Inferior parietal cortex (tissue), 1 donor: ENCODE measurements at regions not wholly inside any gene's neighbourhood (a gene's known extent, or its start where the extent isn't known, plus 50 kb on each side); places are given as distances from the start of the nearest gene placed in this dataset.
A peak's percentile ranks its signal among the peaks of the same experiment; 100 is the strongest.

Experiments used
- DNase-seq: peaks from one replicate; pipeline ENCODE4 v3.0.0-alpha.2; 2016; ENCODE audit errors: extremely low spot score

GRCh38 chr1:58862728-58863385, 79.0 kb upstream of the JUN start:
- peak; percentile 62 for DNase-seq

DNA sequence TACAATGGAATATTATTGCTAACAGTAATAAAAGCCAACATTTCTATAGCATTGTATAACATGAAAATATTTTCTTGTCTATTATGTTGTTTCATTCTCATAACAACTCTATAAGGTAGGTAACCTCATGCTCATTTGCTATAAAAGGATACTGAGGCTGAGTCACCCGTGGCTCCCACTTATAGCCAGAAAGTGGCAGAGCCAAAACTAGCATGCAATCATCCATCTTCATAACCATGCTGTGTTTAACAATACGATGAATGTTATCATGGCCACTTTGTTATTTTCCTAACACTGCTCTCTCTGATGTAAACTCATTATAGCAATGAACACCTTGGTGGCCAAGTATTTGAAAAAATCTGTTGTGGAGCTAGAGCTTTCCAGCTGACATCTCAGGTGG, 80.8 kb upstream of the JUN start:
- DNase-seq = no peak

DNA sequence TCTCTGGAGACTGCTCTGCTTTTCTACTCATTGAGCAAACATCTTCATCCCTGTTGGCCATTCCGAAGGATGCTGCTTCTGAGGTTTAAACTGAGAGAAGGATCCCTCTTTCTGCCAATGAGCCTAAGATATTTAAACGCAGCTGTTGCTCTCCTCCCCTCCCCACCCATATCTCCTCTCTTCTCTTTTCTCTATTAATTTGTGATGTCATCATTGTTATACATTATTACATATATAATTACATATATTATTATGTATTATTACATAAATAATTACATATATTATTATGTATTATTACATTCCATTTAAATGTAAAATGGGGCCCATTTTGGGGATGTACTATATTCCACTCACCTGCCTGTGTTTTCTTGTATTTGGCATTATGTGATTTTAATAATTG, 82.7 kb upstream of the JUN start:
- no peak for DNase-seq

DNA sequence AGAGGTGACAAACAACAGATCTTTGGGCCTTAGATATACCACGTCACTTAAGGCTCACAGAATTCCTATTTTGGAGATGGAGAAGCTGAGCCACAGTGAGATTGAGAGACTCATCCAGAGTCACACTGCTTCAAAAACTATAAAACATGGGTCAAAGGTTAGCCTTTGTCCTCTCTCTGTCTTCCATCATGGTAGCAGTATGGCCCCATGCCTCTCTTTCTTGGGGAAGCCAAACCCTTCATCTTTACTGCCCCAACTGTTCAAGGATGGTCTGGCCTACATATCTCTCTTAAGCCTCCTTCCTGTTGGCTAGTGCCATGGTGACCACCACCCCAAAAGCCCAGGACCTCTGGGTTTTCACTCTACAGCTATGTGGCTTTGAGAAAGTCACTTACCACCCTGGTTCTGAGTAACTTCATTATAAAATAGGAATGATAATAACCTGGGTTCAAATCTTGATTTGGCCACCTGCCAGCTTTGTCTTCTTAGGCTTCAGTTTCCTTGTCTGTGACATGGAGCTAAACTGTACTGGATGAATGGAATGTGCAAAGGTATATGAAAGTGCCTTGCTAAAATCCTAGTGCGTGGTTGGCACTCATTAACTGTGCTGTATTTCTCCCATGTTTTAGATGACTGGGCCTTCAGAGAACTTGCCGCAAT, 85.9 kb upstream of the JUN start:
- DNase-seq = no peak

DNA sequence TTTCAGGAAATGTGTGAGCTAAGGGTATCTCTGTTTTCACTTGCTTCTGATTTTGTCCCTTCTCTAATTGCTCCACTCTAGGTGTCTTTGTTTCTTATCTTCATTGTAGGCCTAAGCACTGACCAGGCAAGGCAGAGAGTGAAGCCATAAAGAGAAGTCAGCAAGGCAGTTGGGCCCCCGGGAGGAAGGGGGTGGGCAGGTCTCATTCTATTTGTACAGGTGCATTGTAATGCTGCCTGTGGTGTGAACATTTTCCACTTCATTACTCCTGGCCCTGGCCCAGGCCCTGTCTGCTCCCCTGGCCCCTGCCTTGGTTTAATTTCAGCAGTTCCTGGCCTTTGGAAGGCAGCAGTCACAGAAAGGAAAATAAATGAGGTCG, 86.4 kb upstream of the JUN start:
- no peak for DNase-seq

DNA sequence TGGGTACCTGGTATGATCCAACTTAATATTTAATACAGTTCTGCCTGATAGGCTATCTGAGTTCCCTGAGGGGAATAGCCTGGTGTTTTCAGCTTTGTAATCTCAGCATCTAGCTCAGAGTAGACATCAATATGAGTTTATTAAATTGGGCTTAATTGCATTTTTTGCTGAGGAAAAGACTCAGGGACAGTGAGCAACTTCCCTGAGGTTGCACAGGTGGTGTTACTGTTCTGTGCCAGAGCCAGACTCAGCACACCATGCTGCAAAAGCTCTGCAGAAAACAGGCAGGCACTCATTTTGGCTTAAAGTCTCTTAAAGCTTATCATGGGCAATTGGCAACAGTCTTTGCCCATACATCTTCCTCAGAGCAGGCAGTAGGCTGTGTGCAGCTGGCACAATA, 90.5 kb upstream of the JUN start:
- no peak for DNase-seq

- DNase-seq = peak; percentile 65
Observed at GRCh38 chr1:58874757-58875755, 91.2 kb upstream of the JUN start.

- no peak for DNase-seq
Observed at GRCh38 chr1:58879464-58879863, 95.6 kb upstream of the JUN start.

DNA sequence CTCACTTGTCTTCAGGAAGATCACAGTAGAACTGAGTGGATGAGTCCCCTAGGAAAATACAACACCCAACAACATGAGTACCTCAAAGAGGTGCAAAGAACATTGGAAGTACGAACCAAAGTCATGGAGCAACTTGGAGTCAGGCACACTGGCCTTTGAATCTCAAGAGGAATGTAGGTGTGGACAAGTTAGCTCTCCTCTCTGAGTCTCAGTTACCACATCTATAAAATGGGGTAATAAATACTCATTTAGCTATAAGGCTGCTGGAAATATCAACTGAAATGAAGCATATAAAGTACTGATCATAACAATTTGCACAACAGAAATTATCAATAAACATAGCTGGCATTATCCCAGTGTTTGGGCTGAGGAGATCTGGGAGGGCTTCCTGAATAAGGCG, 96.7 kb upstream of the JUN start:
- no peak for DNase-seq

DNA sequence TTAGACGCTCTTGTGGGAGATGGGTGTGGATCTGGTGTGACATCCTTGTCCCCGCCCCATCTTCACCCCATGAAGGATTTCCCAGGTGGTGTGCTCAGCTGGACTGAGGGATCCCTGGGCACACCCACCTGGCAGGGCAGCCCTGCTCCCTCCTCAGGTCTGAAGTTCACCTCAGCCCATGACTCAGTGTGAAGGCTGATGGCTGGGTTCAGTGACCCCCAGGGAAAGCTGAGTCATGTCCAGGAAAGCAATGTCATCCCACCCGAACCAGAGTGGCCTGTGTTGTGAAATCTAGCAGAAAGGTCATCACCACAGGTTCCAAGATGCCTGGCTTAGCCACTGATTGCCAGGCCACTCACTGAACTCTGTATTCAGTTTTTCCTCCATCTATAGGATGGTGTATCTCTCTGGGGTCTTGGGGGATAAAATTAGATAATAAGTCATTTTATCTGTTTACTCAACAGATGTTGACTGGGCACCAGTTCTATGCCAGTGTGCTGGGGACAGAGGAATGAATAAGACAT, 97.7 kb upstream of the JUN start:
- no peak for DNase-seq

DNA sequence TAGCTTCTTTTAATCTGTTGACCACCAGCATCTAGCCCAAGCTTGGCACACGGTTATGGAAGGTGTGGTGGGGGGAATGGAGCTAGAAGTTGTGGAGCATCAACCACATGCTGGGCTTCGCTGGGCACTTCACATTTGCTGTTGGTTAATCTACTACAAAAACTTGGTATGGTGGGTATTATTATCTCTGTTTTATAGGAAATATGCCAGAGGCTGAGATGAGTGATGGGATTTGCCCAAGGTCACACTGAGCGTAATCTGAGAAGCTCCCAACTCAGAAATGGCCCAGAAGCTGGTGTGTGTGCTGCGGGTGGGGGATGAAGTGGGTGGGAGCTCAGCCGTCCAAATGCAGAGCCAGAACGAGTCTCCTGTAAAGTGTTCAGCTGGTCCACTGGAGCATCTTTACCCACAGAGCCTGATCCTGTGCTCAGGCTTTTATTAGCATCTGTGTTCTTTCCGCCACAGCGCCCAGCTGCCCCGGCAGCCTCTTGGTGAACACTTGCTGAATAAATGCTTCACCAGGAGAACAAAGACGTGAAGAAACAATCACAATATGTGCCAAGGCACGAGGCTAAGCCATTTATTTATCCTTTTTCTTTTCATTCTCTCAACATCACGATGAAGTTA, 98.6 kb upstream of the JUN start:
- no peak for DNase-seq

DNA sequence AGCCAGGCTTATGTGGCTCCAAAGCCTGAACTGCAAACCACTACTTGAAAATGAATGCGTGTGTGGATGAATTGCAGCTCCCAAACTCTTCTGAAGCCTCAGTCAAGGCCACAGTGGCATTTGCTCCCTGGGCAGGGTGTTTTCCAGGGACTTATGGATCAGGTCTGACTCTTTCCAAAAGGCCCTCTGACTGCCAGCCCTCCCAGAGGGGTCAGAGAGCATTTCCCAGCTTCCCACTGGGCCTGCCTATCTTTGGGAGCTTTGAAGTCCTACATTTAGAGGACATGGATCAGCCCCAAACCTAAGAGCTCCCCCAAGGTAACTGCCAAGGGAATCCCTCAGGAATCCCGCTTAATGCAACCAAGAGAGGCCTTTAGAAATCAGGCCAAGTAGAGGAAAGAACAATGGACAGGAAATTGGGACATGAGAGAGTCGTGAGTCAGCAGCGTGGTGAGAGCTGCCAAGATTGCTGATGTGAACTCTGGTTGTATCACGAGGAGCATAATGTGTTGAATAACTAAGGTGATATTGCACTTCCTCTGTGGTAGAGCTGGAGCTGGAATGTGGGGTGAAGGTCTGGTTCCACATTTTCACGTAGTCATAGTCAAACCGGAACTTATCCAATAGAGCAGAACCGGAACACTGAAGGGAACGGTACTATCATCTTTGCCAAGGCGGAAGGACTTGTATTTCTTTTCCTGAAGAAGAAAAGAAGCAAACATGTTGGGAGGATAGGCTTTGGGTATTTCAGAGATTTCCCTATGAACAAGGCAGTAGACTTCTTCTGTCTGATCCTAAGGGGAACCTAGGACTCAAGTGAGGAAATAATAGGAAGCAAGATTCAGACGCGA, 99.4 kb upstream of the JUN start:
- DNase-seq = peak; percentile 62

DNA sequence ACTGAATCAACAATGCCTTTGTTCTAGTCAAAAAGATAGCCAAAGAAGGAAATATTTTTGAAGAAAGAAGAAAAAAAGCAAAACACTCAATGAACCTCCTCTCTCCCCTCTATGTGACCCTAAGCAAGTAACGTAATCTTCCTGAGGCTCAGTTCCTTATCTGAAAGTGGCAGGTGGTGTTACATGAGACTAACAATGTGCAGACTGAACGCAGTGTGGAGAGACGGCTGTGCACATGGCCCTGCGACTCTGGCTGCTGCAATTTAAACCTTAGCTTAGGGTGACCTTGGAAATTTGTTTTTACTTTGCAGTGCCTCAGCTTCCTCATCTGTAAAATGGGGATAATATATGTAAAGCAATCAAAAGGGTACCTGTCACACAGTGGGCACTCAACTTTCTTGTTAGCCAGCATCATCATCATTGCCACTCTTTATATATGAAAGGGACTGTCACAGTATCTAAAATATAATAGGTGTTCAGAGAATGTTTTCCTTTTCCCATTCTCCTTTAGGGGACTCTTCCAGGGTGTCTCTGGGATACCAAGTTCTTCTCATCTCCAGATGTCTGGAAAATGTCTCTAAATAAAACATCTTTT, 100.1 kb upstream of the JUN start:
- DNase-seq = no peak

DNA sequence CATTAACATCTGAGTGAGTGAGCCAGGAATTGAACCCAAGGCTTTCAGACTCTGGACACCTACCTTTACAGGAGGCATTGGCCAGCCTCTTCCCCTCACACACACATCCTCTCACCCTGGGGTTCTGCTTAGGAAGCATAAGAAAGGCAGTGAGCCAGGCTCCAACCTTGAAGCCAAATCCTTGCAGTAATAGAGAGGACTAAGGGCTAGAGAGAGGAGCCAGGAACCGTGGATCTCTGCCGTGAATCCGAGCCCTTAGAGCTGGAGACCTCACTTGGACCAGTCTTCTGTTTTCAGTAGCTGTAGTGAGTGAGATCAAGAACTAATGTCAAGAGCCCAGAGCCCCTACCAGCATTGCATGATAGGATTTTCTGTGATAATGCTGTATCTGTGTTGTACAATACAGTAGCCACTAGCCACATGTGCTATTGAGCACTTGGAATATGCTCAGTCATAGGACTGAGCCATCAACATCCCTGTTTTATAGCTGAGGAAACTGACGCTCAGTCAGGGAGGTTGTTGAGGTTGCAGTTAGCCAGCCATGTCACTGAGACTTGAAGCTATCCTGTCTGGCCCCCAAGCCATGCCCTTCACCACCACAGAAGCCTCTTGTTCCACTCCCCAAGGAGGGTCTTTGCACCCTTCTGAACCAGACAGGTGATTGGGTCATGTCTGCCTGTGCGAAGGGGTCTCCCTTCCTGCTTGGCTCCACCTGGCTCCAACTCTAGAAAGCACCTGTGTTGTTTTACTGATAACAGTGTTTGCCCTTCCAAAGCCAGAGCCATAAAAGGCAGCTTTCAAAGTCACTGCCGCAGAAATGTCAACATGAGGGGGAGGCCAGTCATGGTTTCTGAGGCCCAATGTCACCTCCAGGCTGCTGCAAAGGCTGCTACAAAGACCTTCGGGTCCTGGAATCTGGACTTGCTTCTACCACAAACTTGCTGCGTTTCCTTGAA, 101.1 kb upstream of the JUN start:
- no peak for DNase-seq

GRCh38 chr1:58885998-58886397, 102.2 kb upstream of the JUN start:
- no peak for DNase-seq

DNA sequence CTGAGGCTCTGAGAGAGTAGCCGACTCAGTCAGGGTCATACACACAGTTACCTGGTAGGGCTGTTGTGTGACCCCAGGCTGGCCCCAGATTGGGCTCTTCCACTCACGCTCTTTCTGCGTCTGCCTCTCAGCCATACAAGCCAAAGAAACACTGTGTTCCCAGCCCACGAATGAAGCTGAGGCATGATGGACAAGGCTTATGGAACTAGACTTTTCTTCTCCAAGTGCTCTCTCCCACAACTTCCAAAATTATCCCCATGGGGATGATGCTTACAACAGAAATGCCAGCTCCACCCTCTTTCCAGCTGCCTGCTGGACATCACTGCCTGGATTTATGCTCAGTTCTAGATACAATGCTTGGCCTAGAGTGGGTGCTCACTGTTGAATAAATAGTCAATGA, 102.8 kb upstream of the JUN start:
- no peak for DNase-seq

DNA sequence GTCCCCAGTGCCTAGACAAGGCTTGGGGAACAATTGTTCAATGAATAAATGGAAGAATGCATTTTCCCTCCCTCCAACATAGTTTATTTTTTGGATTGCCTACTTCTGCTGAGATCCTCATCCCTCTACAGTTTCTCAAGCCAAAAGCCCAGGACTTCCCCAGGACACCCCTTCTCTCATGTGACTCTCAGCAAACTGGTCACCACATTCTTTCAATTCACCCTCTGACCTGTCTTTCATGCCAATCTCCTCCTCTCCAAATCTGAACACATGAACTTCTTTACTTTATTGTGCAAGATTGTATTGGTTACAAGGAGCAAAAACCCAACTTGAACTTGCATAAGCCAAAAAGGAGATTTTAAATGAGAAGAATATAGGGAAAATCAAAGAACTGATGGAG, 103.2 kb upstream of the JUN start:
- DNase-seq = no peak

- no peak for DNase-seq
Observed at GRCh38 chr1:58888833-58889232, 105.0 kb upstream of the JUN start.

- no peak for DNase-seq
Observed at GRCh38 chr1:58890113-58890512, 106.3 kb upstream of the JUN start.
